DMS 273 (cell line): ENCODE measurements at regions not wholly inside any gene's neighbourhood (a gene's known extent, or its start where the extent isn't known, plus 50 kb on each side); places are given as distances from the start of the nearest gene placed in this dataset.
"Not testable (repeated sequence)": the region's sequence is repeated elsewhere in the genome, so short reads cannot be mapped to it uniquely, and the experiment has no call there.

ENCODE experiments used
- DNase-seq: peaks from one replicate; lab custom pipeline; 2025; ENCODE audit not compliant: unreplicated experiment; lab: John Stamatoyannopoulos, UW

DNA sequence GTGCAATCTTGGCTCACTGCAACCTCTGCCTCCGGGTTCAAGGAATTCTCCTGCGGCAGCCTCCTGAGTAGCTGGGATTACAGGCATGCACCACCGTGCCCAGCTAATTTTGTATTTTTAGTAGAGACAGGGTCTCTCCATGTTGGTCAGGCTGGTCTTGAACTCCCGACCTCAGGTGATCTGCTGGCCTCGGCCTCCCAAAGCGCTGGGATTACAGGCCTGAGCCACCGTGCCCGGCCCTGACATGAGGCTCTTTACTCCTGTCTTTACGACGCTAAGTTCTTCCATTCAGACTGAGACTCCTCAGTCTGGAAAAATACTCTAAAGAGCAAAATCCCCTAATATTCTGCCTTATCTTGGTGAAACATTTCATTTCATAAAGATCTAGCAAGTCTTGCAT lies 331.3 kb upstream of the SGO1 start:
- DNase-seq = not testable (repeated sequence)

DNA sequence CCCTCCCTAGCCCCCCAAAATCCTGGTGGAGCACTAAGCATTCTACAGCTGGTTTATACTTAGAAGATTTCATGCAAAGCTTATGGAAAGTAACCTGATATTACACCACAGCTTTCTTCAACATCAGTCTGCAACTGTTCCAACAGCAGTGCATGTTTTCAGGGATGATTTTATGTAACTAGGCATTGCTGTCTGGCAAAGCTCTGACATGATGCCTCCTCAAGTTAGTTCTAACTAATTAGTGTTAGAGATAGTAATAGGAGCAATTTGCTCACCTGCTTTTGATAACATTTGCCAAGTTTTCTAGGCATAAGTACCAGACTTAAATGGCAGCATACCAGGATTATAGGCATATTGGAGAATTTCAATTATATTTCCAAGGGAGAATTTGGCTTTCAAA lies 330.3 kb upstream of the SGO1 start:
- DNase-seq = peak; percentile 15

DNA sequence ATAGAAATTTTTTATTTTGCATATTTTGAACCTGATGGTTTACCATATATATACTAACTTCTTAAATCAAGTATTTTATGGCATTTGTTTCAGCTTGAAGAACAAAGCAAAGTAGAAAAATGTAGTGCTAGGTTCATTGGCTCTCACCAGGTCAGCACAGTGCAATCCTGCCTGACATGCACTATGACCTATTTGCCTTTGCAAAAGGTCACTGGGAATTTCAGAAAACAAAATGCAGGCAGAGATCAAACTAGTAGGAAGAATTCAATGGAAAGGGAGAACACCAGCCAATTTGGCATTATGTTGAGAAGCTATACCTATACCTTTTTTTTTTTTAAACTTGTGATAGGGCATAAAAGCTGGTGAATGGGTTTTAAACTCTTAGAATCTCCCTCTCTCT lies 329.8 kb upstream of the SGO1 start:
- no peak for DNase-seq

DNA sequence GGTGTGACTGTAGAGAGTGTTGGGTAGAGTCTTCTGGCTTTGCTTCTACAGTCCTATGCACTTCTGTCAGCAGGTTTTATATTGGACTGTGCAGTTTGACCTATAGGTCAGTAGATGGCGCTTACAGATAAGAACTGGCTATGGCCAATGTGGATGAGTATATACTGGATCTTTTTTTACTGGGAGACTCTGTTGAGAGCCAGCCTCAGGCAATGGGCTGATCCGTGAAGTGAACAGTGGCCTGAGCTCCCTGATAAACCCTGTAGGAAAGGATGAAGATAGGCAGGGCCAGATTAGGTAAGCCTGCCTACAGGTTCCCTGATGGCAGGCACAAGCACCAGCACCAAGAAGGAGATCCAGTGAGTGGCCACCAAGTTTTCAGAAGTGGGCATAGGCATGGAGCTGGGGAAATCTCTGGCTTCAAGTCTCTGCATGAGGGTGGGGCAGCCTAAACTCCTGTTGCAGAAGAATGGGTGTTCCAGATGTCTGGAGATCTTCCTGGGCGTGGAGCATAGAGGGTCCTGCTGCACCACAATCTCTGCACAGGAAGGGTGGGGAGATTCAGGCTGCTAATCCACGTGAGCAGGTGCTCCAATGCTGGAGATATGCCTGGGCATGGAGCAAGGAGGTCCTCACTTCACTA lies 326.0 kb upstream of the SGO1 start:
- peak; percentile 73 for DNase-seq

DNA sequence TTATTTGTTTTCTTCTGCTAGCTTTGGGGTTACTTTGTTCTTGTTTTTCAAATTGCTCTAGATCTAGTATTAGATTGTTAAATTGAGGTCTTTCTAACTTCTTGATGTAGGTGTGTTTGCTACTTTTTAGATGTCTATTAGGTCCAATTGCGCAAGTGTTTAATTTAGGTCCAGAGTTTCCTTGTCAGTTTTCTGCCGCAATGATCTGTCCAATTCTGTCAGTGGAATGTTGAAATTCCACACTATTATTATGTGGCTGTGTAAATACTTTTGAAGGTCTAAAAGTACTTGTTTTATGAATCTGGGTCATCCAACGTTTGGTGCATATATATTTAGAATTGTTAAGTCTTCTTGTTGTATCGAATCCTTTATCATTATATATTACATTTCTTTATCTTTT lies 324.4 kb upstream of the SGO1 start:
- no peak for DNase-seq

DNA sequence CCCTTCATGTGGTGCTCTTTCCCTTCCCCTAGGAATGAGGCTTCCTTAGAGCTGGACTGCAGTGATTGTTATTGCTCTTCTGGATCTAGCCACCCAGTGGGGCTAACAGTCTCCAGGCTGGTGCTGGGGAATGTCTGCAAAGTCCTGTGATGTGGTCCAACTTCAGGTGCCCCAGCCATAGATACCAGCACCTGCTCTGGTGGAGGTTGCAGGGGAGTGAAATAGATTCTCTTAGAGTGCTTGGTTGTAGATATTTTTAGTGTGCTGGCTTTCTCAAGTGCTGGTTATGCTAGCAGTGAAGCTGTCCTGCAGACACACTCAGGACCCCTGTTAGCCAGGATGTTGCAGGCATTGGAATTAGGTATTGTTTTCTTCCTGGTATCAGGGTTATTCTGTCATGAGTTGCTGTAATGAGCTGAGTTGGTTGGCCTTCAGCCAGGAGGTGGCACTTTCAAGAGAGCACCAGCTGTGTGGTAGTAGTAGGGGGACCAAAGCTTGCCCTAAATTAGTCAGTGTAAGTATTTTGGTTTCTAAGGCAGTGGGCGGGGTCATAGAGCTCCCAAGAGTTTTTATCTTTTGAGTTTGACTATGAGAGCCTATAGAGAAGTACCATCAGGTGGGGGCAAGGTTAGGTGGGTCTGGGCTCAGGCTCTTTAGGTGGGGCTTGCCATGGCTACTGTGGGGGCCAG lies 317.5 kb upstream of the SGO1 start:
- DNase-seq = peak; percentile 22

DNA sequence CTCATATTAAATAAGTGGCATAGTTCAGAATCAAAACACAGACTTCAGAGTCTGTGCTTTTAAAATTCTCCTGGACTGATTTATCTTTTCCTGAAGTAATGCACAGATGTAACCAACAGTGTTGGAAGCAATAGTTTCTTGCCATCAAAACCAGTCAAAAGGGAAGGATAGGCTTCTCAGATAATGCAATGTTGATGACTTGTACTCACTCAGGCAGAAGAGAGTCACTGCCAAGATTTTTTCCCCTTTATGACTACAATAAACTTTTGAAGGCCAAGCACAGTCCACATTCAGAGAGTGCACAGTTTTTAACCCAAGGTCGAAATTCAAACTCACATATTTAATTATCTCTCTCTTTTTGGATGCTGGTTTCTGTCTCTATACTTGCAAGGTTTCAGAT lies 305.0 kb upstream of the SGO1 start:
- DNase-seq = no peak

DNA sequence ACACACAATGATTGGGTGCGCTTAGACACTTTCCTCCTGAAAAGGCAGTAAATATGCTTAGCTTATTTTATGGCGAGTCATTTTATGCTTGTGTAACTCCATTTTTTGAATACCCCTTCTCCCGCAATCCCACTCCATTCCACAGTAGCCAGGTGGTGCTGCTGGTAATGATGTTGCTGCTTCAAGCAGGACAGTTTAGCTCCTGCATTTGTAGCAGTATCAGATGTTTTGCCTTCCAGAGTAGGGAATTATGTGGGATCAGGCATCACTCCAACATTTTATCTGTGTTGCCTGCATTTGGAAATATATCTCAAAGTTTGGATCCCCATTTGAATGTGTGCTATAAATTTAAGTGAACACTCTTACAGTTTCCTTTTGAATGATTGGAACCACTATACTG lies 302.1 kb upstream of the SGO1 start:
- peak; percentile 0 for DNase-seq

DNA sequence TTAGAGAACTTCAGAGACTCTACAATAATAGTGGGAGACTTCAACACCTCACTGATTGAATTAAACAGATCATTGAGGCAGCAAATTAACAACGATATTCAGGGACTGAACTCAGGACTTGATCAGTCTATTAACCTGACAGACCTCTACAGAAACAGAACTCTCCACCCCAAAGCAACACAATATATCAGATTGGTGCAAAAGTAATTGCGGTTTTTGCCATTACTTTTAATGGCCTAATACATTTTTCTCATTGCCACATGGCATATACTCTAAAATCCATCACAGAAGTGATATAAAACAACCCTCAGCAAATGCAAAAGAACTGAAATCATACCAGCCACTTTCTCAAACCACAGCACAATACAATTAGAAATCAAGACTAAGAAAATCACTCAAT lies 298.1 kb upstream of the SGO1 start:
- DNase-seq = no peak

DNA sequence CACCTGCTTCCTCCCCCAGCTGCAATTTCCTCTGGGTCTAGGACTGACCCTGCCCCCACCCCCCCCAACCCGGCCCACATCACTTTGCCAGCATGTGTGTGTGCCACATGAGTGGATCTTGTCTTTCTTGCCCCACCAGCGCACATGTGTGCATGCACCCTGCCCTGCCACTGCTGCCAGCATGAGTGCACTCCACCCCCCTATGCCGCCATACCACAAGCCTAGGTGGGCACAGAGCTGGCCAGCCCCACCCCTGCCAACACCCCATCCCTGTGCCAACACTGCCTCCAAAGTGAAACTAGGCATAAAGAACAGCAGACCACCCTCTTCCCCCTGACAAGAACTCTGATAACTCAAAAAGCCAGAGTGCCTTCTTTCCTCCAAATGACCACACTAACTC lies 296.3 kb upstream of the SGO1 start:
- DNase-seq = no peak

DNA sequence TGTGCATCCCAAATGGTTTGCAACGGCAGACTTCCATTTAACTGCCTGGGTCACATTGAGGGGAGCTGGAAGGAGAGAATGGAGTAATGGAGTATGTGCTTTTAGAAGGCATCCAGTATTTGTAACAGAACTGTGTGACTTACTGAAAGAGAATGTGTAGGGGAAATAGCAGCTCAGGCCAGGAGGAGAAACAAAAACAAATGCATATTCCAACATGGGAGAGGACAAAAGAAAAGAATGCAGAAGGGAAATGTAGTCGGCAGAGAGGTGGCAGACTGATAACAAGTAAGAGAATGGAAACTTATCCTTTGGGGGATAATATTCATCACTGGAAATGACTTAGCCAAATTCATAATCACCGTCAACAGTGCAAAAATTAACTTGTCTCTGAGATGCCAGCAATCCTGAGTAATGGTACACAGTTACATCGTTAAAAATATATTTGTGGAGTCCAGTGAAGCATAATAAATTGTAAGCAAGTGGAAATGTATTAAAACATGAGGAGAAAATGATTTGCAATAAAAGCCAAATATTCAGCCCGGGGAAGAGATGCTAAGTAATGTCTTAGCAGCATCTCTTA lies 294.9 kb upstream of the SGO1 start:
- DNase-seq = no peak

DNA sequence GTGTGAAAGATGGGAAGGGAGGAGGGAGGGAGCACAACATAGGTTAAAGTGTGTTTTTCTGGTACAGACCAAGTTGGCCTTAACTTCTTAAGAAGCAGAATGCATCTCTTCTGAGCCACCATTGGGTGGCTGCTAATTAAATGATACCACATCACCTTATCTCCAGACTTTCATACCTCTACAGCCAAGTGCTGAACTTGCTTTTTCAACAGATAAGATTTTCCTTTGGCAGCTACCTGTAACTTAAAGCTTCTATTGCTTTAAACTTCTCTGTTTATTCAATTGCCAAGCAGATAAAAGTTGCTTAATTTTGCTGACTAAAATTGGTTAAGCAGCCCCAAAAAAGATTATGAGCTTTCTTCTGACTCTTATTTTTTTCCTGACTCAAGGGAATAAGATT lies 292.4 kb upstream of the SGO1 start:
- no peak for DNase-seq

DNA sequence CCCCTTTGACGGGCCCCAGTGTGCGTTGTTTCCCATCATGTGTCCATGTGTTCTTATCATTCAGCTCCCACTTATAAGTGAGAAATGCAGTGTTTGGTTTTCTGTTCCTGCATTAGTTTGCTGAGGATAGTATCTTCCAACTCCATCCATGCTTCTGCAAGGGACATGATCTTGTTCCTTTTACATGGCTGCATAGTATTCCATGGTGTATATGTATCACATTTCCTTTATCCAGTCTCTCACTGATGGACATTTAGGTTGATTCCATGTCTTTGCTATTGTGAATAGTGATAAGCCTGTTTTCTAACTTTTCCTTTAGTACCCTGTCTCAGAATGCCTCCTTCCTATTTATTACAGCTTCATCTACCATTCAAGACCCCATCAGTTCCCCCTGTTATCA lies 278.2 kb upstream of the SGO1 start:
- not testable (repeated sequence) for DNase-seq

DNA sequence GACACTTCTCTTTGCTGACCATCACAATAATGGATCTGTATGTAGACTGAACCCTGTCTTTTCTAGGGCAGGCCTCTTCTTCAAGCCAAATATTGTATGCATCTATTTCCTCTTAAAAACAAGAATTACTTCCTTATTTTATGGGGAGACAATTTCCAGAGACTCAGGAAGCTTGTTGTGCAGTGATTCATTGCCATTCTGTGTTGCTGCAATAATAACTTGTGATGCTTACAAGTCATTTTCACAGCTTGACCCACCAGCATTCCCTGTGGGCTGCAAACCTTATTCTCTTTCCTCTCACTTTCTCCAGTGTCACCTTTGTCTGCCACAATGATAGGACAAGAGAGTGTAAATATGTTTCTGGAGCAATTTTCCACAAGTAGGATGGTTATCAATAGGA lies 276.7 kb upstream of the SGO1 start:
- no peak for DNase-seq

DNA sequence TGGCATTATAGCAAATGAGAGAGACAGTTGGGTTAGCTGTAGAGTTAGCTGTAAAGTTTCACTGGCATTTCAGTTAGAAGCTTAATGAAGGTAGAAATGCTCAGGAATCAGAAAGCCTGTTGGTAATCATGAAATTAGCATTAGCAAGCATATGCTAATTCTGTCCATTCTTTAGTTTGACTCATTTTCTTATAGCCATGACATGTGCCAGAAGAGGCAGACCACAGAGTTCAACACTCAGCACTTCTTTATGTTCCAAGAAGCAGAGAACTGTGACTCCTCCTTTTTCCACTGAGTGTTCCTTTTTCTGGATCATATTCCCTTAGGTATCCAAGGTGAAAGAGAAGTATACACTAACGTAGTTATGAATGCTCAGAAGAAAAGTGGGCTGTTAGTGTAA lies 276.2 kb upstream of the SGO1 start:
- DNase-seq = no peak

DNA sequence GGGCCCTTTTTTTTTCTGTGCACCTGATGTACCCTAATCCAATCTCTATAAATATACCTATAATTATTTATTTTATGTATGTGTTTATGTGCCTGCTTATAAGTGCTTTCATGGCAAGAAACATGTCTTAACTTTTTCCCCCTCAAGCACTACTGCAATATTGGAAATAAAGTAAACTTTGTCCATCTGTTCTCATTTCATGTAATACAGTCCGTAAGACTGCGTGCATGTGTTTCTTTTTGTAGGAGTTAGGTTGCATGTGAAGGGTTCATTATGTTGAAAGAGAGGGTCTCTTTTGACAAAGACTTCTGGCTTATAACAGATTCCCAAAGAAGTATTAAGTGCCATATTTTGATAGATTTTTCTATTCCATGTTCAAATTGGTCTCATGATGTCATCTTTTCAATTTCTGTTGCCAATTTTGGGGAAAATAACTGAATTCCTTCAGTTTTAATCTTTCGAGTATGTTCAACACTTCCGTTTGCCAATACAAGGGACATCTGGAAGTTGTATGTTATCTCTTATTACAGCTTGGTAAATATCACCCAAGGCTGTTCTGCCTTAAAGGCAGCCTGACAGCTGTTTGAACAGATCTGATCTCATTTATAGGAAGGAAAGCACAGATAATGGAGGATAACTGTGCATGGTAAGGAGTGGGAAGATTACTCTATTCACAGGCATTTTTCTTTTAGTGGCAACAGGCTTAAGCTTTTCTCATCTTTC lies 273.1 kb upstream of the SGO1 start:
- peak; percentile 78 for DNase-seq

DNA sequence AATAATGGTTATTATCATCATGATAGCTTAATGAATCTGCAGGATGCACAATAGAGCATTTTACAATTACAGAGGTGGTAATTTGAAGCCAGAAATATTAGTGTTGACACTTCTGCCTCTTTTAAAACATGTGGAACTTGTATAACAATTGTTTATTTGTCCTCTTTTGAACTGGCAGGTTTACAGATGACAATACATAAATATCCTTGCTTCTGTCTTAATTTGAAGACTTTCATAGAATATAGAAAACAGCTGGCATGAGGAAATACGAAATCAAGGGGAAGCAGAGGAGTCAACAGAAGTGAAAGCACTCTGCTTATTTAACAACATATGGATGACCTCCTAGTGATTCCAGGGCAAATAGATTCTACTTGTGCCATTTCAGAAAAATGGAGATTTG lies 270.5 kb upstream of the SGO1 start:
- no peak for DNase-seq

DNA sequence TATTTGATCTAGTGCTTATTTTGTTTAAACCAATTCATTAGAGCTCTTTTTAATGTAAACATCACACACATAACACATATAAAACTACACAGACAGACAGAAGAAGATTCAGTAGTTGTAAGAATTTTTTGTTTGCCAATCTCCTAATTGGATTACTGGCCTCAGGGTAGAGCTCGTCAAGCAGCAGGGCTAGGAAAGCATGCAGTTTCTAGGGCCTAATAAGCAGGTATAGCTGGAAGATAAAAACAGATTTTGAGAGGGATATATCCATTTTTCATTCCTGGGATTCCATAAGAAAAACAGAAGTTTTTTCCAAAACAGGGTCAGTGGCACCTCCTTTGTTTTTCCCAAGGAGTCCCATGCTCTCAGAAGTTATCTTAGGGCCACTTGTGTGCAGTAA lies 265.2 kb upstream of the SGO1 start:
- no peak for DNase-seq

DNA sequence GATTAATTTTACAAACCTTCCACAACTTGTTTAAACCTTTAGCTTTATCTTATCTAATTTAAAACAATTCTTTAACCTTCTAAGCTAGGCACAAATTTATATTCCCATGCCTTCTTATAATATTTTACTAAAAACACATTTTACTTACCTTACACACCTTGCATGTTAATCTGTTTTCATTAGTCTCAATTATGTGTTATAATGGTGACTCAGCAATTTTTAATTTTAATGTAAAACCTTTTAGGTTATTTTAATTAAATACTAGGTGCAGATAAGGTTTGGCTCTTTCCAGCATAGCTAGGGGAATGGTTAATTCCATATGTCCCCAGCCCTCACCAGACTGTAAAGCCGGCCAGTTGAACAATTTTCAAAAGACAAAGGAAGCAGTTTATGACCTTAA lies 264.6 kb upstream of the SGO1 start:
- no peak for DNase-seq

DNA sequence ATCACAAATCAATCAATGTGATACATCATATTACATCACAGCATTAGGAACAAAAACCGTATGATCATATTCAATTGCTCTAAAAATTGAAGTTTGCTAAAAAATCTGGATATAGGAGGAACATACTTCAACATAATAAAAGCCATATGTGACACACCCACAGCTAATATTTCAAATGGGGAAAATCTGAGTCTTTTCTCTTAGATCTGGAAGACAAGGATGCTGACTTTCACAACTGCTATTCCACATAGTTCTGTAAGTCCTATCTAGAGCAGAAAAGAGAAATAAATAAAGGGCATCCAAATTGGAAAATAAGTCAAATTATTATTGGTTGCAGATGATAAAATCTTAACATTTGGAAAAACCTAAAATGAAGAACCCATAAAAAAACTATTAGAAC lies 256.8 kb upstream of the SGO1 start:
- DNase-seq = no peak

DNA sequence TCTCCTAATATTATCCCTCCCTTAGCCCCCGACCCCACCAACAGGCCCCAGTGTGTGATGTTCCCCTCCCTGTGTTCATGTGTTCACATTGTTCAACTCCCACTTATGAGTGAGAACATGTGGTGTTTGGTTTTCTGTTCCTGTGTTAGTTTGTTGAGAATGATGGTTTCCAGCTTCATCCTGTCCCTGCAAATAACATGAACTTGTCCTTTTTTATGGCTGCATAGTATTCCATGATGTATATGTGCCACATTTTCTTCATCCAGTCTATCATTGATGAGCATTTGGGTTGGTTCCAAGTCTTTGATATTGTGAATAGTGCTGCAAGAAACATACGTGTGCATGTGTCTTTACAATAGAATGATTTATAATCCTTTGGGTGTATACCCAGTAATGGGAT lies 241.3 kb upstream of the SGO1 start:
- not testable (repeated sequence) for DNase-seq

DNA sequence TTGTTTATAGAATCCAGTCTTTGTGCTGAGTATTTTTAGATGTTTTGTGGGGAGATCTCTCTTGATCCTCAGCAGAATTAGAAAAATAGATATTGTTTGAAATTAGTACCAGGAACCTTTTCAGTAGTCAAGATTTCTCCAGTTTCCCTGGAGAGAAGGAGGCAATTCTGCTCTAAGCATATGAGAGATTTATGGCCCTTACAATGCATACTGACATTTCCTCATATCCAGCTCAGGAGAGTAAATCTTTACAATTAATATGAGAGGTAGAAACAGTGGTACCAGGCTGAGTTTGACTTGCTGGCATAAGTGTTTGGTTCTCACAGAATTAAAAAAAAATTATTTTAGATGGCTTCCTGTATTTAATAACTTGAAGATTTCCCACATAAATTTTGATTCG lies 239.1 kb upstream of the SGO1 start:
- DNase-seq = no peak
